GM12874 (cell line): ENCODE measurements at regions not wholly inside any gene's neighbourhood (a gene's known extent, or its start where the extent isn't known, plus 50 kb on each side); places are given as distances from the start of the nearest gene placed in this dataset.

Source experiments
- CTCF ChIP-seq: IDR thresholded peaks from 2 replicates; pipeline ENCODE4 v1.5.1; 2011; ENCODE audit warnings: low read depth, mild to moderate bottlenecking, control low read depth, low read length, moderate library complexity; ENCODE audit not compliant: insufficient read depth

- no peak for TF ChIP-seq CTCF
Measured at GRCh38 chr18:2059336-2059735, 512.0 kb downstream of the METTL4 start.

- no peak for TF ChIP-seq CTCF
Measured at GRCh38 chr18:2060086-2060485, 511.2 kb downstream of the METTL4 start.

GRCh38 chr18:2070631-2071030 is 500.7 kb downstream of the METTL4 start:
- no peak for TF ChIP-seq CTCF

- no peak for TF ChIP-seq CTCF
Measured at GRCh38 chr18:2075499-2075898, 495.8 kb downstream of the METTL4 start.

GRCh38 chr18:2082676-2083075 is 488.6 kb downstream of the METTL4 start:
- TF ChIP-seq CTCF, result no peak

- peak; percentile 30 for TF ChIP-seq CTCF
Measured at GRCh38 chr18:2083691-2084090, 487.6 kb downstream of the METTL4 start.

GRCh38 chr18:2086439-2086838 is 484.9 kb downstream of the METTL4 start:
- TF ChIP-seq CTCF, result no peak
